ENCODE measurements at regions not wholly inside any gene's neighbourhood (a gene's known extent, or its start where the extent isn't known, plus 50 kb on each side); places are given as distances from the start of the nearest gene placed in this dataset.
"Not testable (repeated sequence)": the region's sequence is repeated elsewhere in the genome, so short reads cannot be mapped to it uniquely, and the experiment has no call there.

- ATAC-seq = no peak
- TF ChIP-seq POLR2AphosphoS5 (IDR thresholded peaks at IDR 0.05; ENCODE audit: low read depth, low read length) = no peak
- TF ChIP-seq SIN3A (IDR thresholded peaks at IDR 0.05; ENCODE audit: borderline replicate concordance, insufficient read depth, low read depth, low read length) = no peak
- TF ChIP-seq CTCF (IDR thresholded peaks at IDR 0.05) = no peak
- TF ChIP-seq, protein P1, sequence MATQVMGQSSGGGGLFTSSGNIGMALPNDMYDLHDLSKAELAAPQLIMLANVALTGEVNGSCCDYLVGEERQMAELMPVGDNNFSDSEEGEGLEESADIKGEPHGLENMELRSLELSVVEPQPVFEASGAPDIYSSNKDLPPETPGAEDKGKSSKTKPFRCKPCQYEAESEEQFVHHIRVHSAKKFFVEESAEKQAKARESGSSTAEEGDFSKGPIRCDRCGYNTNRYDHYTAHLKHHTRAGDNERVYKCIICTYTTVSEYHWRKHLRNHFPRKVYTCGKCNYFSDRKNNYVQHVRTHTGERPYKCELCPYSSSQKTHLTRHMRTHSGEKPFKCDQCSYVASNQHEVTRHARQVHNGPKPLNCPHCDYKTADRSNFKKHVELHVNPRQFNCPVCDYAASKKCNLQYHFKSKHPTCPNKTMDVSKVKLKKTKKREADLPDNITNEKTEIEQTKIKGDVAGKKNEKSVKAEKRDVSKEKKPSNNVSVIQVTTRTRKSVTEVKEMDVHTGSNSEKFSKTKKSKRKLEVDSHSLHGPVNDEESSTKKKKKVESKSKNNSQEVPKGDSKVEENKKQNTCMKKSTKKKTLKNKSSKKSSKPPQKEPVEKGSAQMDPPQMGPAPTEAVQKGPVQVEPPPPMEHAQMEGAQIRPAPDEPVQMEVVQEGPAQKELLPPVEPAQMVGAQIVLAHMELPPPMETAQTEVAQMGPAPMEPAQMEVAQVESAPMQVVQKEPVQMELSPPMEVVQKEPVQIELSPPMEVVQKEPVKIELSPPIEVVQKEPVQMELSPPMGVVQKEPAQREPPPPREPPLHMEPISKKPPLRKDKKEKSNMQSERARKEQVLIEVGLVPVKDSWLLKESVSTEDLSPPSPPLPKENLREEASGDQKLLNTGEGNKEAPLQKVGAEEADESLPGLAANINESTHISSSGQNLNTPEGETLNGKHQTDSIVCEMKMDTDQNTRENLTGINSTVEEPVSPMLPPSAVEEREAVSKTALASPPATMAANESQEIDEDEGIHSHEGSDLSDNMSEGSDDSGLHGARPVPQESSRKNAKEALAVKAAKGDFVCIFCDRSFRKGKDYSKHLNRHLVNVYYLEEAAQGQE (IDR thresholded peaks at IDR 0.05; ENCODE audit: insufficient read depth in 1 of 2, low read depth in 2 of 2, low read length in 1 of 2) = no peak
- TF ChIP-seq TCF7L2 (IDR thresholded peaks at IDR 0.05; ENCODE audit: low read depth, low read length) = no peak
These were observed 235.9 kb downstream of the SUCLG1 start for GRCh38 chr2:84223191-84223590.

DNA sequence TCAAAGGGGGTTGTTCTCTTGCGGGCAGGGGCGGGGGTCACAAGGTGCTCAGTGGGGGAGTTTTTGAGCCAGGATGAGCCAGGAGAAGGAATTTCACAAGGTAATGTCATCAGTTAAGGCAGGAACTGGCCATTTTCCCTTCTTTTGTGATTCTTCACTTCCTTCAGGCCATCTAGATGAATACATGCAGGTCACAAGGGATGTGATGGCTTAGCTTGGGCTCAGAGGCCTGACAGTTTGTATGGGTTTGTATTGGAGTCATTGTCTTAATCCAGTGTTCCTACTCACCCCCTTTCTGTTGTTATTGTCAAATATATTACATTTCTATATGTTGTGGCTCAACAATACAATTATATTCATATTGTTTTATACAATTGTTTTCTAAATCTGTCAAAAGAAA, 238.0 kb downstream of the SUCLG1 start:
- intact Hi-C loops (cut with micrococcal nuclease; ENCODE audit: unreplicated experiment); H3K4me3 ChIP-seq (ENCODE audit: low read depth in 2 of 2, low read length in 2 of 2); BruUV-seq (replicated peaks); H3K9me3 ChIP-seq (ENCODE audit: control insufficient read depth, insufficient read depth, low read depth, low read length); POLR2A ChIA-PET; CTCF ChIA-PET; DNase-seq (ENCODE audit: low read depth, low spot score); H3K4me1 ChIP-seq (ENCODE audit: control insufficient read depth, insufficient read depth, low read length); H3K36me3 ChIP-seq (ENCODE audit: control insufficient read depth, insufficient read depth, low read length); in situ Hi-C loops (cut with HindIII; ENCODE audit: low pct_unique_long_range_greater_than_20kb, low sequenced_read_pairs); ATAC-seq; H3K27ac ChIP-seq (ENCODE audit: low read length); H3K27me3 ChIP-seq (ENCODE audit: control insufficient read depth, insufficient read depth, low read length): not testable (repeated sequence)

More at GRCh38 chr2:84223191-84223590, 235.9 kb downstream of the SUCLG1 start:
- ChIA-PET CTCF (no interaction called here), POLR2A (no interaction called here)
- in situ Hi-C loops (cut with HindIII; ENCODE audit: low pct_unique_long_range_greater_than_20kb, low sequenced_read_pairs) (no loop called here), intact Hi-C loops (cut with micrococcal nuclease; ENCODE audit: unreplicated experiment) (no loop called here)
- Histone ChIP-seq H3K4me1 (ENCODE audit: control insufficient read depth, insufficient read depth, low read length) (no peaks in the 10 kb centered on the region), H3K36me3 (ENCODE audit: control insufficient read depth, insufficient read depth, low read length) (no peaks in the 10 kb centered on the region), H3K9me3 (ENCODE audit: control insufficient read depth, insufficient read depth, low read depth, low read length) (no peaks in the 10 kb centered on the region), H3K27ac (ENCODE audit: low read length) (no peak overlapping the region), H3K27me3 (ENCODE audit: control insufficient read depth, insufficient read depth, low read length) (no peaks in the 10 kb centered on the region), H3K4me3 (ENCODE audit: low read depth in 2 of 2, low read length in 2 of 2) (no peak overlapping the region)
- no peak for DNase-seq (ENCODE audit: low read depth, low spot score)
- BruUV-seq (replicated peaks) = no TSS peak

- TF ChIP-seq SIN3A (IDR thresholded peaks at IDR 0.05; ENCODE audit: borderline replicate concordance, insufficient read depth, low read depth, low read length) = no peak
- TF ChIP-seq TCF7L2 (IDR thresholded peaks at IDR 0.05; ENCODE audit: low read depth, low read length) = no peak
- TF ChIP-seq, protein P1 (IDR thresholded peaks at IDR 0.05; ENCODE audit: insufficient read depth in 1 of 2, low read depth in 2 of 2, low read length in 1 of 2) = no peak
- TF ChIP-seq CTCF (IDR thresholded peaks at IDR 0.05) = no peak
- no peak for TF ChIP-seq POLR2AphosphoS5 (IDR thresholded peaks at IDR 0.05; ENCODE audit: low read depth, low read length)
- ChIA-PET CTCF (no interaction called here), POLR2A (no interaction called here)
- H3K27me3 ChIP-seq (ENCODE audit: control insufficient read depth, insufficient read depth, low read length) = no peaks in the 10 kb centered on the region; the same call in 1 of the 2 replicates
- H3K4me1 ChIP-seq (ENCODE audit: control insufficient read depth, insufficient read depth, low read length) = no peaks in the 10 kb centered on the region
- H3K27ac ChIP-seq (ENCODE audit: low read length) = no peak overlapping the region
- no peaks in the 10 kb centered on the region for H3K9me3 ChIP-seq (ENCODE audit: control insufficient read depth, insufficient read depth, low read depth, low read length)
- DNase-seq (ENCODE audit: low read depth, low spot score) = no peak
- intact Hi-C loops (cut with micrococcal nuclease; ENCODE audit: unreplicated experiment) = no loop called here
- in situ Hi-C loops (cut with HindIII; ENCODE audit: low pct_unique_long_range_greater_than_20kb, low sequenced_read_pairs) = no loop called here
- no peaks in the 10 kb centered on the region for H3K36me3 ChIP-seq (ENCODE audit: control insufficient read depth, insufficient read depth, low read length)
- ATAC-seq = no peak
- no TSS peak for BruUV-seq (replicated peaks)
- H3K4me3 ChIP-seq (ENCODE audit: low read depth in 2 of 2, low read length in 2 of 2) = no peak overlapping the region
These were observed 241.6 kb downstream of the SUCLG1 start for GRCh38 chr2:84217456-84217855.

Data from Panc1 (cell line).